Endothelial cell of umbilical vein (primary cell): ENCODE measurements at regions not wholly inside any gene's neighbourhood (a gene's known extent, or its start where the extent isn't known, plus 50 kb on each side); places are given as distances from the start of the nearest gene placed in this dataset.

Experiments
- BruUV-seq: library from RNA; stranded (reverse); fragments of 400-500 nt; replicated peaks from 2 replicates; lab custom pipeline; 2021; lab: Mats Ljungman, UMichigan
- CTCF ChIA-PET: fragments of 300-600, 350-600 bp; sonication (Branson Sonifier 250); formaldehyde crosslinking; loops from one replicate; lab custom pipeline; 2021; ENCODE audit warnings: antibody characterized with exemption, inconsistent platforms; lab: Charles Lee
- POLR2A ChIA-PET: fragments of 300-600, 350-600 bp; sonication (Branson Sonifier 250); formaldehyde crosslinking; loops from one replicate; lab custom pipeline; 2021; ENCODE audit warnings: antibody characterized with exemption, inconsistent platforms; lab: Charles Lee
- DNase-seq: peaks from one replicate; pipeline ENCODE4 v3.0.0-alpha.2; 2011; ENCODE audit warnings: low read depth, low spot score
- FAIRE-seq: peaks from 2 replicates; lab custom pipeline; 2011; peaks lifted over from hg19 to GRCh38; lab: Jason Lieb, UNC
- H2AFZ ChIP-seq: 2 replicates; pipeline ENCODE4 v1.6.0; 2012; ENCODE audit warnings: low read depth, low read length, control low read depth, inconsistent platforms
- H3K27ac ChIP-seq: 2 replicates; pipeline ENCODE4 v1.5.1; 2011; ENCODE audit warnings: low read depth, mild to moderate bottlenecking, control low read depth, low read length, moderate library complexity; ENCODE audit not compliant: insufficient read depth
- H3K27me3 ChIP-seq, 2 experiments: 2 replicates each; pipeline versions ENCODE4 v1.6.0 to v1.6.1; 2011; ENCODE audit warnings: low read length in 2 of 2, mixed read lengths in 1 of 2; ENCODE audit not compliant: control insufficient read depth in 2 of 2, insufficient read depth in 2 of 2
- H3K36me3 ChIP-seq, 2 experiments: 2 replicates in 1 of 2; 3 replicates in 1 of 2; pipeline ENCODE4 v1.5.1; 2011; ENCODE audit warnings: low read length in 2 of 2, mild to moderate bottlenecking in 1 of 2, moderate library complexity in 1 of 2; ENCODE audit not compliant: control insufficient read depth in 2 of 2, insufficient read depth in 2 of 2; ENCODE audit errors: extremely low read depth in 1 of 2
- H3K4me1 ChIP-seq: 3 replicates; pipeline ENCODE4 v1.5.1; 2011; ENCODE audit warnings: mild to moderate bottlenecking, low read length; ENCODE audit not compliant: control insufficient read depth, insufficient read depth; ENCODE audit errors: extremely low read depth
- H3K4me2 ChIP-seq: 2 replicates; pipeline ENCODE4 v1.6.1; 2011; ENCODE audit warnings: low read length, control low read depth, mixed read lengths; ENCODE audit not compliant: insufficient read depth
- H3K4me3 ChIP-seq, 3 experiments: fragments of 200-600 bp in 1 of 3; sonication (generic), shearing (Covaris generic) in 1 of 3; replicated peaks in 1 of 3; 2 replicates each; pipeline ENCODE4 v1.5.1; 2011 to 2016; ENCODE audit warnings: control low read depth in 3 of 3, low read length in 3 of 3, mild to moderate bottlenecking in 2 of 3, inconsistent platforms in 1 of 3, low read depth in 1 of 3, moderate library complexity in 1 of 3; ENCODE audit not compliant: insufficient read depth in 1 of 3
- H3K79me2 ChIP-seq: 2 replicates; pipeline ENCODE4 v1.6.0; 2012; ENCODE audit warnings: low read length, inconsistent platforms; ENCODE audit not compliant: control insufficient read depth, insufficient read depth
- H3K9ac ChIP-seq: replicated peaks from 2 replicates; pipeline ENCODE3; 2011; ENCODE audit warnings: low read length, control low read depth; ENCODE audit not compliant: insufficient read depth; ENCODE audit errors: extremely low read depth
- H3K9me1 ChIP-seq: replicated peaks from 3 replicates; pipeline ENCODE4 v1.6.0; 2011; ENCODE audit warnings: mild to moderate bottlenecking, low read length; ENCODE audit not compliant: control insufficient read depth, insufficient read depth; ENCODE audit errors: extremely low read depth
- H3K9me3 ChIP-seq: replicated peaks from 2 replicates; pipeline ENCODE4 v1.5.1; 2012; ENCODE audit warnings: low read length, inconsistent platforms; ENCODE audit not compliant: control insufficient read depth, insufficient read depth
- H4K20me1 ChIP-seq: replicated peaks from 2 replicates; pipeline ENCODE3; 2011; ENCODE audit warnings: mild to moderate bottlenecking, low read length; ENCODE audit not compliant: control insufficient read depth, insufficient read depth; ENCODE audit errors: extremely low read depth
- EZH2 ChIP-seq: IDR thresholded peaks from 2 replicates; pipeline ENCODE4 v1.6.1; 2012; ENCODE audit warnings: borderline replicate concordance, low read depth, mild to moderate bottlenecking, moderate library complexity, low read length, inconsistent platforms; ENCODE audit not compliant: severe bottlenecking
- FOS ChIP-seq: IDR thresholded peaks from 2 replicates; pipeline ENCODE4 v1.6.1; 2011; ENCODE audit warnings: mild to moderate bottlenecking, low read length, moderate library complexity, borderline replicate concordance; ENCODE audit not compliant: insufficient read depth
- GATA2 ChIP-seq: IDR thresholded peaks from 2 replicates; pipeline ENCODE4 v1.7.0; 2011; ENCODE audit warnings: low read depth, mild to moderate bottlenecking, moderate library complexity, mixed read lengths, low read length; ENCODE audit not compliant: insufficient read length, insufficient read depth
- JUN ChIP-seq: IDR thresholded peaks from 2 replicates; pipeline ENCODE4 v1.6.1; 2011; ENCODE audit warnings: borderline replicate concordance, low read depth; ENCODE audit not compliant: insufficient read length, insufficient read depth
- MYC ChIP-seq: IDR thresholded peaks from one replicate; pipeline ENCODE4 v1.6.1; 2011; ENCODE audit warnings: mild to moderate bottlenecking, low read depth, low read length
- POLR2A ChIP-seq: IDR thresholded peaks from 2 replicates; pipeline ENCODE4 v1.6.1; 2012; ENCODE audit warnings: low read depth, mild to moderate bottlenecking, control low read depth, low read length
- POLR2AphosphoS5 ChIP-seq: IDR thresholded peaks from 2 replicates; pipeline ENCODE4 v1.6.1; 2012; ENCODE audit warnings: low read depth, mild to moderate bottlenecking, control low read depth, low read length, moderate library complexity; ENCODE audit not compliant: insufficient read depth
- dilution Hi-C: fragments of 300-500 bp; cut with MboI; formaldehyde crosslinking; loops from one replicate; pipeline ENCODE4 v1.15.0; 2019; ENCODE audit warnings: low sequenced_read_pairs; ENCODE audit not compliant: extremely low pct_ligation_motif_present
- intact Hi-C: fragments of 100-400 bp; cut with micrococcal nuclease; formaldehyde crosslinking; loops from one replicate; pipeline ENCODE4 v1.10.0; 2022
- TF ChIP-seq, protein P1 (sequence below), 2 donors: IDR thresholded peaks; 1 replicate in 1 of 2; 2 replicates in 1 of 2; pipeline ENCODE4 v1.5.1; 2011; ENCODE audit warnings: low read length in 2 of 2, mild to moderate bottlenecking in 2 of 2, moderate library complexity in 2 of 2, control low read depth in 1 of 2, inconsistent platforms in 1 of 2, low read depth in 1 of 2; ENCODE audit not compliant: insufficient read depth in 1 of 2; ENCODE audit errors: extremely low read depth in 1 of 2
- TF ChIP-seq, protein P2 (sequence below): IDR thresholded peaks from 2 replicates; pipeline ENCODE4 v1.6.1; 2011; ENCODE audit not compliant: insufficient read depth, insufficient read length

DNA sequence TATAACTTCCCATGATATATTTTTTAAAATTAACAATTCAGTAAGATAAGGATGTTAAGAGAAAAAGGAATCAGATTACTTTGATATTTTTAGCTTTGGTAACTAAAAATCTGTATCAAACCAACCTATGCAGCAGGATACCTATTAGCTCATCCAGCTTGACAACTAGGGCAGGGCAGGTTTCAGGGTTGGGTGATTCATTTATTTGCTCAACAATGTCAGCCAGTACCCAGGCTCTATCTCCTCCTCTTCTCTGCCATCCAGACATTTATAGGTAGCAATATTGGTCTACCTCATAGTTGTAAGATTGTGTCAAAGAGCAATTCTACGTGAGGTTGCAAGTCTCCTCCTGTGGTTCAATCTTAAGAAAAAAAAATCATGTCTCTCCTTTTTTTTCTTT lies 421.9 kb downstream of the ANKRD50 start:
- ChIA-PET POLR2A (no interaction called here), CTCF (interaction anchor here (1.2 kb wide), 1 partner anchor 75 kb away, joined by 3 read pairs; no protein-coding TSS in a partner anchor)
- BruUV-seq, result no TSS peak
- intact Hi-C loops (no loop called here), dilution Hi-C loops (no loop called here)
- no peaks in the 10 kb centered on the region for H3K27me3 ChIP-seq
- H3K79me2 ChIP-seq, result no peaks in the 10 kb centered on the region
- no peak overlapping the region for H3K27ac ChIP-seq
- no peaks in the 10 kb centered on the region for H3K9me1 ChIP-seq
- no peaks in the 10 kb centered on the region for H3K9me3 ChIP-seq
- H3K36me3 ChIP-seq, result no peaks in the 10 kb centered on the region
- FAIRE-seq (no peak), DNase-seq (no peak)
- no peak overlapping the region for H3K4me2 ChIP-seq
- no peak overlapping the region for H3K9ac ChIP-seq
- no peak overlapping the region for H3K4me3 ChIP-seq
- TF ChIP-seq FOS (no peak), JUN (no peak), MYC (no peak), EZH2 (no peak), GATA2 (no peak), POLR2A (no peak), POLR2AphosphoS5 (no peak)
- TF ChIP-seq, protein P1, sequence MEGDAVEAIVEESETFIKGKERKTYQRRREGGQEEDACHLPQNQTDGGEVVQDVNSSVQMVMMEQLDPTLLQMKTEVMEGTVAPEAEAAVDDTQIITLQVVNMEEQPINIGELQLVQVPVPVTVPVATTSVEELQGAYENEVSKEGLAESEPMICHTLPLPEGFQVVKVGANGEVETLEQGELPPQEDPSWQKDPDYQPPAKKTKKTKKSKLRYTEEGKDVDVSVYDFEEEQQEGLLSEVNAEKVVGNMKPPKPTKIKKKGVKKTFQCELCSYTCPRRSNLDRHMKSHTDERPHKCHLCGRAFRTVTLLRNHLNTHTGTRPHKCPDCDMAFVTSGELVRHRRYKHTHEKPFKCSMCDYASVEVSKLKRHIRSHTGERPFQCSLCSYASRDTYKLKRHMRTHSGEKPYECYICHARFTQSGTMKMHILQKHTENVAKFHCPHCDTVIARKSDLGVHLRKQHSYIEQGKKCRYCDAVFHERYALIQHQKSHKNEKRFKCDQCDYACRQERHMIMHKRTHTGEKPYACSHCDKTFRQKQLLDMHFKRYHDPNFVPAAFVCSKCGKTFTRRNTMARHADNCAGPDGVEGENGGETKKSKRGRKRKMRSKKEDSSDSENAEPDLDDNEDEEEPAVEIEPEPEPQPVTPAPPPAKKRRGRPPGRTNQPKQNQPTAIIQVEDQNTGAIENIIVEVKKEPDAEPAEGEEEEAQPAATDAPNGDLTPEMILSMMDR (IDR thresholded peaks at IDR 0.05; ENCODE audit: extremely low read depth in 1 of 2, insufficient read depth in 1 of 2, low read depth in 1 of 2, low read length in 2 of 2), result no peak
- TF ChIP-seq, protein P2, sequence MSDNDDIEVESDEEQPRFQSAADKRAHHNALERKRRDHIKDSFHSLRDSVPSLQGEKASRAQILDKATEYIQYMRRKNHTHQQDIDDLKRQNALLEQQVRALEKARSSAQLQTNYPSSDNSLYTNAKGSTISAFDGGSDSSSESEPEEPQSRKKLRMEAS, result no peak
- H3K4me1 ChIP-seq, result no peaks in the 10 kb centered on the region
- no peaks in the 10 kb centered on the region for H4K20me1 ChIP-seq
- no peak overlapping the region for H2AFZ ChIP-seq
